Tongue (tissue), 1 donor: ENCODE measurements at regions not wholly inside any gene's neighbourhood (a gene's known extent, or its start where the extent isn't known, plus 50 kb on each side); places are given as distances from the start of the nearest gene placed in this dataset.
A peak's percentile ranks its signal among the peaks of the same experiment; 100 is the strongest.

Experiments used
- DNase-seq: peaks from one replicate; pipeline ENCODE4 v3.0.0-alpha.2; 2015

GRCh38 chr18:39647627-39648534 lies 2082.3 kb upstream of the CELF4 start:
- peak; percentile 75 for DNase-seq

- DNase-seq = no peak
These were observed 2072.6 kb upstream of the CELF4 start for GRCh38 chr18:39638224-39638623.

- no peak for DNase-seq
These were observed 2071.3 kb upstream of the CELF4 start for GRCh38 chr18:39636931-39637330.

- no peak for DNase-seq
These were observed 2070.4 kb upstream of the CELF4 start for GRCh38 chr18:39635966-39636365.

DNA sequence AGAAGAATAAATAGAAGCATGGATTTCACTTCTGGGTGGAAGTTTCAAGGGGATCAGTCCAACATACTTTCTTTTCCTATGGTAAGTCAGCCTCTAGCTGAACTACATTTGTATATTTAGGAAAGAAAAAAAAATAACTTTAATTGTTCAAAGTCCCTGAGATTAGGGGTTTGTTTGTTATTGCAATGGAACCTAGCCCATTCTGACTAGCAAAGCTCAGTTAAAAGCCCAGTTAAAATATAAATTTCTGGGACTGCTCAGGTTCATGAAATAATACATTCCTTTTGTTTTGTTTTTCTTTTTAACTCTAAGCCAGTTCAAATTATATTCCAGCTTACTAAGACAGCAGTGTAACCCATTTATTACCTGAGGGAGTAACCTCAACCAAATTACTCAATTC lies 2069.6 kb upstream of the CELF4 start:
- no peak for DNase-seq

DNA sequence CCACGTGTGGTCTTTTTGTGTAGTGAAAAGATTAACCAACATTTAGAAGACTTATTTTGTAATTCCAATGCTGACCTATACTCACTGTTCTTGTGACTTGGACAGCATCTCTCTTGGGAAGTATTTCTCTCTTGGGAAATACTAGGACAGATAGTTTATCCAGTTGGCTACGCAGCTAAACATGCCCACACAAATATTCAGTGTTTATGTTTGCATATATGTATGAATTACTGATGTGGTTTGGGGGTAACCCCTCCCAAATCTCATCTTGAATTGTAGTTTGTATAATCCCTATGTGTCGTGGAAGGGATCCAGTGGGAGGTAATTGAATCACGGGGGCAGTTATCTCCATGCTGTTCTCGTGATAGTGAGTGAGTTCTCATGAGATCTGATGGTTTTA lies 2062.3 kb upstream of the CELF4 start:
- no peak for DNase-seq

- DNase-seq = no peak
These were observed 2059.4 kb upstream of the CELF4 start for GRCh38 chr18:39624961-39625360.

DNA sequence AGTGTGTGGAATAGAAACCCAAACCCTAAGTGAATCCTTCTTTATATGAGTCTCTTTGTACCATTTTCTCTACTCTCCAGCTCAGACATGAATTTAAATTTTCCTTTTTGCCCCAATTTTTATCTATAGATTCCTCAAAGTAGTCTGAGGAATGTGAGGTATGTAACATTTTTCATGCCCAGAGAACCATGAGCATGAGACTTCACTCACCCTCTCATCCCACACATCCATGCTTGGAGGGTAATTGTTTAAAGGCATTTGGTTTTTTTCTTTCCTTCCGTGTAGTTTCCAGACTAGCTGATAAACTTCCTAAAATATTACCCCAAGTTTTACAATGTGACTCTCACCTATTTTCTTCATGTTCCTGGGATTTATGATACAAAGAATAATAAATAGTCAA lies 2056.8 kb upstream of the CELF4 start:
- DNase-seq = no peak

DNA sequence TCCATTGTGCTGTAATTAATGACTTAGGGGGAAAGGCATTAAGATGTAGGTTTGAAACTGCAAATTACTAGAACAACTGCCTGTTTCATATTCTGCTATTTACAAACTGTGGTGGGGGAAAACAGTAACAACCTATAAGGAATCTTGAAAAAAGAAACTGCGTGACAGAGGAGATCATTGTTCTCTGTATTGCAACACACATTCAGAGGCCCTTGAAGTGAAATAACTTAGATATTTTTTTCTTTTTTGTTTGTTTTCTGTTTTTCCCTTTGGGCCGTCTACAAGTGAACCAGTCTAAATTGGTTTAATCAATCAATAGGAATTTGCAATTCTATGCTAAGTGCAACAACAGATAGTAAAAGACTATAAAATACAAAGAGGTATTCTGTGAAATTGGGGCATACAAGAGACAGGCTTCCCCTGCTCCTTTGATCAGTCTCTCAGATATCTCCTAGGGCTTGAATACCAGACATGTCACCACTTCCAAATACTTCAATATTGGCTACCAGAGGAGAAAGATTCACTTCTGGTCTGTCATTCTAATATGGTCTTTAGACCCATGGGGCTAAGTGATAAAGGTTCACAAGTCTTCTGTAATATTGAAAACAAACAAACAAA lies 2055.1 kb upstream of the CELF4 start:
- no peak for DNase-seq

DNA sequence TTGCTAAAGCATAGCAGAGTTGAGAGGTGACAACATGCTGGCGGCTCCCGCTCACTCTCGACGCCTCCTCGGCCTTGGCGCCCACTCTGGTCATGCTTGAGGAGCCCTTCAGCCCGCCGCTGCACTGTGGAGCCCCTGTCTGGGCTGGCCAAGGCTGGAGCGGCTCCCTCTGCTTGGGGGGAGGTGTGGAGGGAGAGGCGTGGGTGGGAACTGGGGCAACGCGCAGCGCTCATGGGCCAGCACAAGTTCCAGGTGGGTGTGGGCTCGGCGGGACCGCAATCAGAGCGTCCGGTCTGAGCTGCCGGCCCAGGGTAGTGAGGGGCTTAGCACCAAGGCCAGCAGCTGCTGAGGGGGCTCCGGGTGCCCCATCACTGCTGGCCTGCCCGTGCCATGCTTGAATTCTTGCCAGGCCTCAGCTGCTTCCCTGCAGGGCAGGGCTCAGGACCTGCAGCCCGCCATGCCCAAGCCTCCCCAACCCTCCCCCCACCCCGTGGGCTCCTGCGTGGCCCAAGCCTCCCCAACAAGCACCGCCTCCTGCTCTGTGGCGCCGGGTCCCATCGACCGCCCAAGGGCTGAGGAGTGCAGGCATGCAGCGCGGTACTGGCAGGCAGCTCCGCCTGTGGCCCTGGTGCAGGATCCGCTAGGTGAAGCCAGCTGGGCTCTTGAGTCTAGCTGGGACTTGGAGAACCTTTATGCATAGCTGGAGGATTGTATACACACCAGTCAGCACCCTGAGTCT lies 2052.8 kb upstream of the CELF4 start:
- DNase-seq = no peak

DNA sequence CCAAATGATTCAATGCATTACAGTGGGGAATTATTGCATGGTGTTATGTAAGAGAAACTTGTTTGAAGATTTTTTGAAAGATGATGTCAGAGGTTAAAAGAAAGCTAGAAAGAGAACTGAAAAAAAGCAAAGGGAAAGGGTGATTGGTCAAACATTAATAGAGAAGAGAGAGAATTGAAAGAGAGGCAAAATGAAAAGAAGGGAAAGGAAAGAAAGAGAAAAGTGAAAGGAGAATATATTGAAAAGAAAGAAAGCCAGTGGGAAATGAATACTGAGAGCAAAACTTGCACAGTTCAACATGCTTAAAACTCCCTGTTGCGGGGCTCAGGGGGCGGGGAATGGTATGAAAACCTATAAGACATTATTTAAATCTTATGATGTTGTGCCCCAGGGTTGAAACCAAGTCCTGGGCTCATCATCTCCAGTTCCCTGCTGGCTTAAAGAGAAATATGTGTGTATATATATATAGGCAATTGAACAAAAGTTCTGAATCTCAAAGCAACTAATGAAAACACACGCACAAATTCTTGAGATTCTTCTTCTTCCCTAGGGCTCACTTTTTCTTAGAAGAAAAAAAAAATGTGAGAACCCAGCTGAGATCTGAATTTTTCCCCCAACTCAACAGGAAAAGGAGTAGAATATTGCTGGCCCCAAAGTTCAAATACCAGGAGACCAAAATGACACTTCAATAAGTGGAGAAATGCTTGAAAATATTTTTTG lies 2045.9 kb upstream of the CELF4 start:
- DNase-seq = no peak

DNA sequence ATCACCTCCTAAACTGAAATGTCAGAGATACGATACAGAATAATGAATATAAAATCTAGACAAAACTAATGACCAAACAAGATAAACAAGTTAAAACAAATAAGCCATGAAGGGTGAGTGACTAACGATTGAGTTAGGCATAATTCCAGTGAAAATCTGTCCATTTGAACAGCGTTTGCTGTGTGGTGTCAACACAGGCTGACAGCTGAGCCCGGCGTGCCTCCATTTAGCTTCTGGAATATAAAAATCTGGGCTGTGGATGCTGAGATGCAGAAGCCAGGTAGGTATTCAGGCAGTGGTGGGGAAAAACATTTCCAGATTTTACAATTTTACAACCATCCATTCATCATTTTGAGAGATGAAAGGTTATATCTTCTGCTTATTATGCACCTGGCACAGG lies 2041.4 kb upstream of the CELF4 start:
- no peak for DNase-seq

DNA sequence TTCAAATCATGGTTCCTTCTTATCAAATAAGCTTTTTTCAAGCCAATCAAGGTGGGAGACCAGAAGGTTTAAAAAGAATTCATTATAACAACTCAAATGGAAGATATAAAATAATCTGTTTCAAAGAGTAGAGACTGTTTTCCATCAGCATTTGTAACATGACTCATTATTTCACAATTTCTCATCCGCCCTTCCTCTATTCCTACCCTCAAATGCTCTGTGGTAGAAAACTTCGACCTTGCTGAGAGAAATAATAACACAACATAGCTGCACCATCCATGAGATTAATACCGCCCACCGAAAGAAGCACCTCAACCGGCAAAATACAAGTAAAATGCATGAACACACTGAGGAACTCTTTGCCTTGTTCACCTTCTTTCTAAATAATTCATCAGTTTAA lies 2039.2 kb upstream of the CELF4 start:
- DNase-seq = no peak

DNA sequence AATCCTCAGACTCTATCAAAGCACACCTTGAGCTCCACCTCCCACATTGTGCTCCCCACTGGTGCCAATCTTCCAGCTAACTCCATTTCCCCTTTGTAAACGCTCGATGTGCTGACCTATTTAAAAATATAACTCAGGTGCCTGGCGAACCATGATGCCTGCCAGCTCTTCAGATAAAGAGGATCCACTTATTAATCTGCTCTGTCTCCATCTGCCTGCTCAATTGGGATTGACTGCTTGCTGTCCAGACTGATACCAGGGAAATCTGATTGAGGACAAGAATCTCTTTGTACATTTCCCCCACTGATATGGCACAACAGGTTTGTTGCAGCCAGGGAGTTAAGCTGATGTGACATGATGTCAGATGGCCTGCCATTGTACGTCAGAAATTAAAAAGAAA lies 2036.5 kb upstream of the CELF4 start:
- DNase-seq = no peak

- DNase-seq = no peak
These were observed 2035.3 kb upstream of the CELF4 start for GRCh38 chr18:39600894-39601293.

DNA sequence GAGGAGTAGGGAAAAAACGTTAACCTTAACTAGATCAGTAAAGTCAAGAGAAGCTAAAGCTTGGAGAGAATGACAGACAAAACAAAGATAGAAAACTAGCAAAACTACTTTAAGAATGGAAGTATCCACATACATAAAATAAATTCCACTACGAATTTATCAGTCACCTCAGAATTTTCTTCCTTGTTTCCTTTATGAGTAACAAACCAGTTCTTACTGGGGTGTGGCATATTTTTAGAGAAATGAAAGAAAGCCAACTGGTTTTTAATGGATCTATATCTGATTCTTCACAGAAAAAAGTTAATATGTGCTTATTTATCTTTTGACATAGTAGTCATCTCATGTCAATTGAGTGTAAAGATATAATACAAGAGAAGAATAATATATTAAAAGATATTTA lies 2033.7 kb upstream of the CELF4 start:
- no peak for DNase-seq

DNA sequence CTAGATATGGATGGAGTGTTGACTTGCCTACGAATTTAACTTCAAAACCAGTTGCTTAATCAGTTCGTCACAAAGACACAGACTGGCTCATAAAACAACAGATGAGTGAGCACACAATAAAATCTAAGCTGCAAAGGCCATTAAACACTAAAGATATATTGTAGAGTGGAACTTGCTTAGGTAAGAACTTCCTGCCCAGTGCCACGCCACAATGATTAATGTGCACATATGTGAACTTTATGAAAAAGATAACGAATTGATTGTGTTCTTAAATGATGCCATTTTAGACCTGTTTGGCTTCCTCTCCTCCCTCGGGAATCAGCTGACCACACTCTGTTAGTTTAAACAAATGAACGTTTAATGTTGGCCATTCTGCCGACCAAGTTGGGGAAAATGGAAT lies 2031.3 kb upstream of the CELF4 start:
- DNase-seq = no peak

DNA sequence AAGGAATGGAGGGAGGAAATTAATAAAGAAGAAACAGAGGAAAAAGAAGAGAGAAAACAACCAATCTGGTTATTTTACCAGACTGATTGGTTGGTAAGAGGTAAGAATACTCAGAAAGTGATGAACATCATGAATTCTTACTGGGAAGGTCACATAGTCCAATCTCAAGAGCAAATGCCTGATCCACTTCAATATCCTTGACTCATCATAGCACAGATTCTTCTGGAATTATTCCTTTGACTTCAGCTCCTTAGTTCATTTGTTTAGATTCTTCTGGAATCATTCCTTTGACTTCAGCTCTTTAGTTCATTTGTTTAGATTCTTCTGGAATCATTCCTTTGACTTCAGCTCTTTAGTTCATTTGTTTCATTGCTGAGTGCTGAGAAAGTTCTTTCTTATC lies 2030.6 kb upstream of the CELF4 start:
- DNase-seq = no peak

DNA sequence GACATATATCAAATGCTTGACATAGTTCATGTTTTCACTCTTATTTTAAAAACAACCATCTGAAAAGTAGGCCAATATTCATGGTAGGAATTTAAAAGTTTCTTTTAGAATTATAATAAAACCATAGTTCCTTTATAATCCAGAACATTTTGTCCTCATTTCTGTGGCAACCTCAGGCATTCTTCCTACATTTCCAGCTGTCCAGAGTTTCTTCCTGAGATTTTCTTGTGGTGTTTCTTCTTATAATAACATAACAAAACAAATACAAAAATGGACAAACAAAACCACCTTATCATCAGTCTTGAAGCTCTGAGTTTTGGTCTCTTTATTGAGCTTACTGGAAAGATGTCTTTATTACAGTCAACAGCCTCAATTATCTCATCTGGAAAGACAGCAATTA lies 2028.6 kb upstream of the CELF4 start:
- no peak for DNase-seq

GRCh38 chr18:39591649-39592048 lies 2026.1 kb upstream of the CELF4 start:
- DNase-seq = no peak

DNA sequence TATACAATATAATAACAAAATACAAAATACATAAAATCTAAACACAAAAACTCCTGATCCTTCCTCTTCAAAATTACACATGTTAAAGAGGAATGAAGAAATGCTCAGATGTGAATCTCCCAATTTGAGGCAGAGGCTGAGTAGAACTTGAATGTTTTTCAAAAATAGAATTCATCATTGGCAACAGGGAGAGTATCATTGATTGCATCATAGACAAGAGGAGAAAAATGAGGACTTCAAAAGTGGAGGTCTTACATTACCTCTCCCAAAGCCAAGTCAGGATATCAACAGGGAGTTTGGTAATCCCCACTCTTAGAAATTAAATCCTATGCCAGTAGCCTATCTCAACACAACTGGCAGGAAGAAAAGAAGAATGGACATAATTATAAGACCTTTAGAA lies 2023.9 kb upstream of the CELF4 start:
- no peak for DNase-seq

- DNase-seq = peak; percentile 21
These were observed 2022.0 kb upstream of the CELF4 start for GRCh38 chr18:39587586-39587985.

- DNase-seq = no peak
These were observed 2021.1 kb upstream of the CELF4 start for GRCh38 chr18:39586741-39587140.
